NCI-H2107 treated with DMSO at 0.1 percent for 48 hours (cell line): ENCODE measurements at regions not wholly inside any gene's neighbourhood (a gene's known extent, or its start where the extent isn't known, plus 50 kb on each side); places are given as distances from the start of the nearest gene placed in this dataset.

Source experiments
- DNase-seq: peaks from one replicate; lab custom pipeline; 2025; ENCODE audit not compliant: unreplicated experiment; lab: John Stamatoyannopoulos, UW

DNA sequence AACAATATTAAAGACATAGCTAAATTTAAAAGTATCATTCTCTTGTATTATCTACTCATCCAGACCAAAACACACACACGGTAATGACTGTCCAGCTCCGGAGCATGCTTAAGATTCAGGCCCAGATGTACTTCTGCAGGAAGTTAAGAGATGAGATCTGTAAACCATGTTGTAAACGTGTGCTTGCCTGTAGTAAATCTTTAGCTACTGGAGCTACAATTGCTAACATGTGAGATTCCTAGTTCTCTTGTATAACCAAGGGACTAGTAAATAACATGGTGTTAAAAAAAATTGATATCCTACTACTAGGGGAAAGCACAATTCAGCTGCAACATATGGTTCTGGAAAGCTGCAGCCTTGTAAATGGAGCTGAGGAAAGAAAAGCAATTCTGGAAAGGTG, 651.7 kb upstream of the CCDC54 start:
- DNase-seq: no peak

DNA sequence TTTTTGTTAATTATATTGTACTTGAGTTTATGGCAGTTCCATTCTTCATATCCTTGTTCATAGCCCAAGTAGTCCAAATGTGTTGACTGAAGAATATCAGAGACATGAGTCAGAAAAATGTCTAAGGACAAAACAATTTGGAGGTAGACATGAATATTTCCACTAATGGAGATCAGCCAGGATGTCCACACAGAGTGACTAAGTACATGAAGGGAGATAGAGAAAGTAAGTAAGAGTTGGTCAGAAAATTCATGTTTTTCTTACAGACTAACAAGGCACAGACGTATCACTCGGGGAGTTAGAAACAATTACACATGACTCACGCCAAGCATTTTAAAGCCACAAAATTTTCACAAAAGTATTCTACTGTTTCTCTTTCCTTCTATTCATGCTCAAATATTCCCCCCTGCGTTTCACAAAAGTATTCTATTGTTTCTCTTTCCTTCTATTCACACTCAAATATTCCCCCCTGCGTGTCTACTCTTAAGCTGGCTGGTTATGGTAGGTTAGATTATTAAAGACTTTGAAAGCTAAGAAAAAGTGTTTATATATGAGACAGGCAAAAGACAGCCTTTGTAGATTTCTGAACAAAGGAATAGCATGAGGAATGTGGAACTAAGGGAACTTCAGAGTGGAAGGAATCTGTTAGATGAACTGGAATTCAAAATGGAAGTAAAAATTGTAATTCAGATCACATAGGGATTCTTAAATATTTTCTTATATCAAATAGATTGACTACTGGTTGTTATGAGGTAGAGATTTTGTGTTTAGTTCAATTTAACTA, 648.7 kb upstream of the CCDC54 start:
- no peak for DNase-seq

DNA sequence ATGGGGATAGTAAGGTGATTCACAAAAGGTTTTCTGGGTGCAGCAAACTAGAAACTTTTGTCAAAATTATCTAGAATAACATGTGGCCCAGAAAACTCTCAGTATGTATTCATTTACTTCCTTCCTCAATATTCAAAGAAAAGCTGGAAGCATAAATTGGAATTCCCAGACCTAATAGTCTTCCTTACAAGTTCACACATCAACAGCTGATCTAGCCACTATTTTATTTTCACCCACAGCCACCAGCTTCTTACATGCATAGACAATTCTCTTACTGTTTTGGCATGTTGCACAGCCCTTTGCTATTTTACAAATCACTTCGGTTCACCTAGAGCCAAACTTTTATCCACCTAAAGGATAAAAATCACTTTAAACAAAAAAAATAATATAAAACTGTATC, 647.8 kb upstream of the CCDC54 start:
- DNase-seq: no peak

DNA sequence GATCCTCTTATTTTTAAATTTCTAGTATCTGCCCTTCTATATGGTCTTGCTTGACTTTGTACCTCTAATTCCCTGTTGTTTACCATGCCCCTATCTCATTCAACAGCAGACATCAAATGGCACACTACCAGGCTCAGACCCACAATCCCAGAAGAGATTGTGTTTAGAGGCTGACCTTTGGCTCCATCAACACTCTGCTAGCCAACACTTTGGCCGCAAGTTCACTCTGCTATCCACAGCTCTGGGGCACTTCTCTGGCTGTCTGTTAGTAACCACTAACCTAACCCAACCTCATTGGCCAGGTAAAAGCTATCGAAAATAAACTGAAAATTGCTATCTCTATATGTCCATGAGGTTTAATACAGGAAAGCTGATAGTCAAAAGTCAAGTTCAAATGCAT, 646.0 kb upstream of the CCDC54 start:
- DNase-seq: no peak

DNA sequence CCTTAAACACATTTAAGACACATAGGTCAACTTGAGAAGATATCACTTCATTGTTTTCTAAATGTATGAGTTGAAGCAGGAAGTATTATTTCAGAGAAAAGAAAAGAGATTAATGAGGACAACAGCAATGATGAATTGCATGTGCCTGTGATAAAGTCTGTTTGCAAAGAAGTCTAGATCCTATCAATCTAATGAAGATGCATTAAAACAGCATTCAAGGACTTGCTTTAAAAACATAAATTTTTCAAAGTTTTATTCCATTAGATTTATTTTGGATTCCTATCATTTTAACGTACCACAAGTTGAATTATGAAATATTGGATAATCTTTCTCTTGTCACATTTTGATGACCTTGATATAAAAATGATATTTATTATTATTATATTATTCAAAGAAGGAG, 642.5 kb upstream of the CCDC54 start:
- DNase-seq: no peak

DNA sequence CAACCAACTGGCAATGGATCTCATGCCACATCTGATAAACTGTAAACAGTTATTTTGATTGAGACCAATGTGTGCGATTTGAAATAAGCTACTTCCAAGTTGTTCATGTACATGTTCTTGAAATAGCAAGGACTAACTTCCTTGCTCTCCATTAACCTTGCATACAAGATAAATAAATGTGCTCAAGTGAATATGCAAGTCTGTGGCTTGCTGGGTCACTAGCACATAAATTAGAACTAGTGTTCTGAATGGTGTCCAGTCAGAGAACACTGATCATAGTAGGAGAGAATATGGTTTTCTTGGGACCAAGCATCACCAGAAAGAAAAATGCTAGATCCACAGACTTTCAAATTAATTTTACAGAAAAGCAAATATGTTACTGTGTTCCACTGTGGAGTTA, 640.0 kb upstream of the CCDC54 start:
- DNase-seq: no peak

DNA sequence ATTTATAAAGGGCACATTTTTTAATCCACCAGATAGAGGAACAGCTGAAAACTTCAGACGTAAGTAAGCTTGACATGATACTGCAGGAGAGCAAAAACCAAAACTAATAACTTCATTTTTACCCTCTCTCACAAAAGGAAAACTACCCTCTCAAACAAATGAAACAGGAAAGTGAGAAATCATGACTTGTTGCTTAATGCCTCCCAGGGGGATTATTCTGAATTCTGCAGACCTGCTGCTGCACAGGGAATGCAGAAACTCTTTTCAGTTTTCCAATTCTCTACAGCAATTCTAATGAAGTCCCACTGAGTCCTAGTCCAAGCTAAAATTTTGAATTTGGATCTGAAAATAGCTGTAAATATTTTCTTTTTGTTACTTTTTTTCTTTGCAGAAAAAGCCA, 637.1 kb upstream of the CCDC54 start:
- no peak for DNase-seq

DNA sequence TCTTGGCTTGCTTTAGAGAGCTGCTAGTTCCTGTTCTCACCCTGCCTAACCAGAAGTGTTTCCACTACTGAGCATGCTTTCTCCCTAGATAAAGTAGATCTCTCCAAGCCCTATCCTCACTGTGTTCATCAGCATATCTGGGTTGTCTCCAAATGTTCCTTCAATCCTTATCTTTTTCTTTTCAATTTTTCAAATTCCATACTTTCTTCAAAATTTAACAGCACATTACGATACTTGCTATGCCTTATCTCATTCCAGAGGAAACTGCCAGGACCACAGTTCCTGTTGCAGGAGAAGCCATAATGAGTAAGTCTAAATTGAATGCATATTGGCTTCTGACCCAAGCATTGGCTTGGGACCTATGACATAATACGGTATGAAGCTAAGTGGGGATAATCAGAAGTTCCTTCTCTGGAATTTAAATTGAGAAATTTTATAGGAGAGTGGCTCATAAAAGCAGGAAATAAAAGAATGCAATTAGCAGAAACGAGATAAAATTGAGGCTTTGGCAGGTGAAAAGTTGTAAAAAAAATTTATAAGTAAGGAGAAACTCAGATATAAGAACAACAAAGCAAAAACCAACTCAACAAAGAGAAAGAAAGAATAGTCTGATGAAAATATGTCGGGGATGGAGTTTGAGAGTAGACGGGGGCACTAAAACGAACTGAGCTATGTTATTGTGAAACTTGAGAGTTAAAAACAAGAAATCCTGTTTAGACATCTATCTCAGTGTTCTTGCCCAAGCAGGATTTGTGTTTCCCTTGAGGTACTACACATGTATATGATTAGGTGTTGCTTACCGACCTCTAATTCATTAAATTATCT, 631.7 kb upstream of the CCDC54 start:
- no peak for DNase-seq

DNA sequence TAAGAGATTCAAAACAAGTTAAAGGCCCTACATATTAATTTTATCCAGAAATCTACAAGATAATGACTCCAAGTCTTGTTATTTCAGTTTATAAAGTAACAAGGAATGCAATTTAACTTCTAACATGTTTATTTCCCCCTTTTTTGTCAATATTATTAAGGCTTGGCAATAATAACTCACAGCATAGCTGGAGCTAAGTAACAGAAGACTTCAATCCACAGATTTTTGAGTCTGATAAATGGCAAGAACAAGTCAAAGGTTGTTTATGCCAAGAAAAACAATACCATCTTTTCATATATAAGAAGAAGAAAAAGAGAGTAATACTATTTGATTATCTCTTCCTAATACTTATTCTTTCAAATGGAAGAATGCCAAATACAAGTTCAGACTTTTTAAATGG, 631.0 kb upstream of the CCDC54 start:
- no peak for DNase-seq

DNA sequence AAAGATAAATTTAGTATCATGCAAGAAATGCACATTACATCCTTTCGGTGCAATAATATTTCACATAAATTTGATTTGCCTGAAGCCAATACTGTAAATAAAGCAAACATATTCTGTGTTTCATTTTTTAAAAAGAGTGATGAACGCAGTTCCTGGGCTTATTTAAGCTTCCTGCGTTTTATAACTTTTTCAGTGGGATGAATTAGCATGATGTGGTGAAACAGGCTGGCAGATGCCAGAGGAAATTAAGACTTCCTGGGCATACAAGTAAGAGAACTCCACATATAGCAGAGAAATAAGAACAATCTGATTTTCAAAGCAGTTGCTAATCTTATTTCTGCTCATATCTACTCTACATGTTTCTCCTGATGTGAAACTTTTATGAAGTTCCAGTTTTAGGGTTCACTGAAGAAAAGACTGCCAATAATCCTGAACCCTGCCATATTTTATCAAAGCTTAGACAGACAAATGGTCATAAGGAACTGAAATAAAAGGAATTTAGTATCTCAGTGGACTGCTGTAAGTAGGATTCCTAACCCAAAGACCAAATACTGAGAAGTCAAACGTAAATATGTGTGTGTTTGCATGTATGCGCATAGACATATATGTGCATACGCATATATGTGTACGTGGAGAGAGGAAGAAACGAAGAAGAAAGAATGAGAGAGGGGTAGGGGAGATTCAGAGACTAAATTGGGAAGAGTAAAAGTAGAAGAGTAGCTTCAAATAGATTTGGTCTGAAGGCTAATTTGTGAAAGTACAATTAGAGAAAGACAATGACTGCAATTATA, 628.6 kb upstream of the CCDC54 start:
- no peak for DNase-seq

DNA sequence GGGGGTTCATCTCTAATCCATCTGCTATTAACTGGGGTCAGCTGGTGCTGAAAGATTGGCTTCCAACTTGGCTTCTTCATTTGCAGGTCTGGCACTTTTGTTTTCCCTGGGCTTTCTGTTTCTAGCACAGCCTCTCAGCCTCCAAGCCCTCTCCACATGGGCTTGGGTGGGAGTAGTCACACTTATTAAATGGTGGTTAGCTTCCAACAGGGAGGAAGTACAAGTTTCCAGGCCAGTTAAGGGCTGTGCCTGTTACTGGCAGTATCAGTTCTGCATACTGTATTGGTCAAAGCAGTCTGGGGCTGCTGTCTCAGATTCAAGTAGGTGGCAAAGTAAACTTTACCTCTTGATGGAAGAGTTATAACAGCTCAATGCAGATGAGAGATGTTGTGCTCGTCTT, 627.1 kb upstream of the CCDC54 start:
- DNase-seq: no peak

DNA sequence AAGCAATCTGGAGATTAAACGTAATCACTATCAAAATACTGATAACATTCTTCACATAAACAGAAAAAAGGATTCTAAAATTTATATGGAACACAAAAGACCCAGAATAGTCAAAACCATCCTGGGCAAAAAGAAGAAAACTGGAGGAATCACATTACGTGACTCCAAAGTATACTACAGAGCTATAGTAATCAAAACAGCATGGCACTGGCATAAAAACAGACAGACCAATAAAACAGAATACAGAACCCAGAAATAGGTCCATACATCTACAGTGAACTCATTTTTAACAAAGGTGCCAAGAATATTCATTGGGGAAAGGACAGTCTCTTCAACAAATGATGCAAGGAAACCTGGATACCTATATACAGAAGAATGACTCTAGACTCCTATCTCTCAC, 621.9 kb upstream of the CCDC54 start:
- no peak for DNase-seq

DNA sequence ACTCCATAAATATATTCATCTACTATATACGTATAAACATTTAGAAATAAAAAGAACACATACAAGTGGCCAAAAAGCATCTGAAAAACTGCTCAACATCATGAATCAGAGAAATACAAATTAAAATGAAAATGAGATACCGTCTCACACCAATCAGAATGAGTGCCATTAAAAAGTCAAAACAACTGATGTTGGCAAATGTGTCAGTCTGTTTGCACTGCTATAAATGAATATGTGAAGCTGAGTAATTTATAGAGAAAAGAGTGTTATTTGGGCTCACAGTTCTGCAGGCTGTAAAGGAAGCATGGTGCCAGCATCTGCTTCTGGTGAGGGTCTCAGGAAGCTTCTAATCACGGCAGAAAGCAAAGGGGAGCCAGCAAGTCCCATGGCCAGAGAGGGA, 620.3 kb upstream of the CCDC54 start:
- no peak for DNase-seq

DNA sequence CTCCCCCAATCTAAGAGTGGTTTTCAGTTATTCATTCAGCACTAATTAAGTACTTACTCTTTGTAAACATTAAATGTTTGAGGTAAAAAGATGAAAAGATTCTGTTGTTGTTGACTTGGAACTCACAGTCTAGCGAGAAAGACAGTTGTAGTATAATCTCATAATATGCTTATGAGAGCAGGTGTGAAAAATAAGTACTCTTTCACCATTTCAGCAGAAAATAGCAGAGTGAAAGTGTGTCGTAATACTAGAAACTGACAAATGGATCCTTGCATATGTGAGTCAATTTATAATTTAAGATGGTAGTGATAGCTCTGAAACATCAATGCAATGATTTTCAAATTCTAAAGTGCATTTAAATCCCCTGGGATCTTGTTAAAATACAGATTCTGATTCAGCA, 618.8 kb upstream of the CCDC54 start:
- DNase-seq: no peak

DNA sequence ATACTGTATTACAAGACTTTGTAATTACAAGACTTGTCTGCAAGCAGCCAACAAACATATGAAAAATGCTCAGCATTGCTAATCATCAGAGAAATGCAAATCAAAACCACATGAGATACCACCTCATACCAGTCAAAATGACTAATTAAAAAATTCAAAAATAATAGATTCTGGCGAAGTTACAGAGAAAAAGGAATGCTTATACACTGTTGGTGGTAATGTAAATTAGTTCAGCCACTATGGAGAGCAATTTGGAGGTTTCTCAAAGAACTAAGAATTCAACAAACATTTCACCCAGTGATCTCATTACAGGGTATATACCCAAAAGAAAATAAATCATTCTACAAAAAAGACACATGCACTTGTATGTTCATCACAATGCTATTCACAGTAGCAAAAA, 617.5 kb upstream of the CCDC54 start:
- no peak for DNase-seq

DNA sequence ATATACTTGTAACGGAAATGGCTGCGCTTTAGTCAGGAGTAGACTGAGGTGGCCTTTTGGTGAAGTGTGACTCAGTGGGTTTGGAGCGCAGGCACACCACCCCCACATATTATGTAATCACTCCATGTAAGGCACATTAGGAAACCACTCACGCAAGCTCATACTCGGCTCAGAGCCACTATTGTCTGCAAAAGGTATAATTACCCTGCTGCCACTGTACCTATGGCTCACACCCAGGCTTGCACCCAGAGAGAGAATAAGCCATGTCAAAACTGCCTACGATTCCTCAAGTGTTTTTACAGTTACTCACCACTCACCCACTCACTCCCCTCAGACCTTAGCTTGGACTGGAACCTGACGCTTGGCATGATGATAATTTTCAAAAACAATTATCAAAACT, 611.9 kb upstream of the CCDC54 start:
- no peak for DNase-seq

DNA sequence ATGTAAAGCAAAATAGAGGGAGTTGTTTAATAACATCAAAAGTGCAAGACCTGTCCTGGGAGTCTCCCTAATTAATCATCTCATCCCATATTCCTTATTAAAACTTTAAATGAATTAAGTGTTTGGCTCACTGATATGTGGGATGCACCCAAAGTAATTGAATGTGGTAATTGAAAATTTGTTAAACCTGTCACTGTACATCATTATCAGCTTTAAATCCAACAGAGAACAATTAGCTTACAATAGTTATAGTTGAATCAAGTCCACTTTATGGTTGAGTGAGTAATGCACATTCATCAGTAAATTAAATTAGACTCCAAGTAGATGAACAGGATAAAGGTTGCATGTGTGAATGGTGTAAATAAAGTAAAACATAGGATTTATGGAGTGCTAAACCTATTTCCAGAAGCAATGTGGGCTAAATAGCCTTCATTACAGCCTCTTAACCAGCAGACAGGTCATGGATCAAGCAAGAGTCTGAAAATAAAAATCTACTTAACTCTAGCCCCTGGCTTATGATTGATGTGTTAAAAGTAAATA, 608.2 kb upstream of the CCDC54 start:
- no peak for DNase-seq

DNA sequence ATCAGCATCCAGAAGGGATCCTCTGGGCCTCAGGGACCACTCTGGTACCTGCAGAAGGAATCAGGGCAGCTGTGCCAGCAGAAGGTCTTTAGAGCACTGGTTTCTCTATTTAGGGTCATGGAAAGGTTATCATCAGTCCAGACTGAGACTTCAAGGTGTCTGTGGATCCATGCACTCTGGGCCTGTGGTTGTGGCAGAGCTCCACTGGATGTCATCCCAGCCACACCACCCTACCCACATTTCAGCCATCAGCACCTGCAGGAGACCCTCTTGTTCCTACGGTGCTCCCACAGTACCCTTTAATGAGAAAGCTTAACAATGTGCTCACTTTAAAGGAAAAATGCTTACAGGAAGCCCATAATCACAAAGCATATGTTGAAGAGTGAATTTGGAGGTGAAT, 603.4 kb upstream of the CCDC54 start:
- DNase-seq: no peak

DNA sequence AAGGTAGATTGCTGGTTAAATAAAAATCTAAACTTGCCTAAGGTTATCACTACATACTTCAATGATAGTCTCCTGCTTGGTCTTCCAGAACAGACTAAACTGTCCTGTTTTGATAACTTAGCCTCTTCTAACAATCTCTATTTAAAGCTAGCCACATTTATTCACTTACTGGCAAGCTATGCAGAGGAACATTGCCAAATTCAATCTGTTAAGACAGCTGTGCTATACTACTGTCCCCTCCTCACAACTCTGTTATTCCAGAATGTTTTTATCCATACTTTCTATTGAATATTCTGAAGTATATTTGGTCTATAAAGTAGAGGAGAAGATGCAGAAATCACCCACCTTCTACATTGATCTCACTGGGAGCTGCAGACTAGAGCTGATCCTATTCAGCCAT, 594.0 kb upstream of the CCDC54 start:
- no peak for DNase-seq

DNA sequence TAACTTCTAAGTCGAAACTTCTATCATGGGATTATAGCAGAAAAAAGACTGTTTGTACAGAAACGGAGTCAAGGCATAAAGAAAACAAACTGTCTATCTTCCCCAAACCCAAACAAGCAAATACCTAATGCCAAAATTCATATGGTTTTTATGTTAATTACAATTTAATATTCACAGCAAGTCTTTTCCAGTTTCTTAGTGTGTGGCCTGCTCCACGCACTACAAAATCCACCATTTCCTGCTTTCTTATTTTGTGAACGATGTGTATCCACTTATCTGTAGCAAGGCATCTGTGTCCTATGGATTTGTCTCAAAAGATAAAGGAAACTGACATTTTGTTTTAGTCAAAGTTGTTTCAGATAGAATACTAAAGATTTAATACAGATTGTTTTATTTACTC, 588.0 kb upstream of the CCDC54 start:
- DNase-seq: no peak

DNA sequence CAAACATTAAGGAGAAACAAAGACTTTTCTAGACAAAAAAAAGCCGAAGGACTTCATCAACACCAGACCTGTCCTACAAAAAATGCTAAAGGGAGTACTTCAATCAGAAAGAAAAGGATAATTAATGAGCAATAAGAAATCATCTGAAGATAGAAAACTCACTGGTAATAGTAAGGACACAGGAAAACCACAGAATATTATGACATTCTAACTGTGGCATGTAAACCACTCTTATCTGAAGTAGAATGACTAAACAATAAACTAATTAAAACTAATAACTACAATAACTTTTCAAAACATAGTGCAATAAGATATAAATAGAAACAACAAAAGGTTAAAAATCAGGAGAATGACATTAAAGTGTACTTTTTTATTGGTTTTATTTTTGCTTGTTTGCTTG, 584.5 kb upstream of the CCDC54 start:
- DNase-seq: no peak

DNA sequence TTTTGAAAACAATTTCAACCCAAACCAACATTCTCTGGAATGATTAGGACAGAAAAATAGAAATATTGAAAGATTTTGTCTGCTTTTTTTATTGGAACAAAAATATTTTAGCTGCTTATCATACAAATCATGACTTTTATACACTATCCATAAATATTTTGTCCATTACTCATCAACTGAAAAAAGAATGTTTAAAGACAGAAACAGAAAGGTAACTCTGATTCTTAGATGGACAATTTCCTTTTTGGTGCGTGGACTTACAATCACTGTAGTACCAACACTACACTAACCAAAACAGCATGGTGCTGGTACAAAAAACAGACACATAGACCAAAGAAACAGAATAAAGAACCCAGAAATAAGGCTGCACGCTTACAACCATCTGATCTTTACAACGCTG, 582.8 kb upstream of the CCDC54 start:
- no peak for DNase-seq
